B cell (primary cell): ENCODE measurements at regions not wholly inside any gene's neighbourhood (a gene's known extent, or its start where the extent isn't known, plus 50 kb on each side); places are given as distances from the start of the nearest gene placed in this dataset.

ENCODE experiments used
- EZH2 ChIP-seq: IDR thresholded peaks from 2 replicates; pipeline ENCODE4 v1.6.1; 2012; ENCODE audit warnings: borderline replicate concordance, low read depth, mild to moderate bottlenecking, moderate library complexity, low read length; ENCODE audit not compliant: insufficient read depth, poor library complexity, severe bottlenecking
- TF ChIP-seq, protein P1 (sequence below): fragments of 200-600 bp; IDR thresholded peaks from one replicate; pipeline ENCODE4 v1.8.0; 2022; ENCODE audit warnings: antibody characterized with exemption, mild to moderate bottlenecking

DNA sequence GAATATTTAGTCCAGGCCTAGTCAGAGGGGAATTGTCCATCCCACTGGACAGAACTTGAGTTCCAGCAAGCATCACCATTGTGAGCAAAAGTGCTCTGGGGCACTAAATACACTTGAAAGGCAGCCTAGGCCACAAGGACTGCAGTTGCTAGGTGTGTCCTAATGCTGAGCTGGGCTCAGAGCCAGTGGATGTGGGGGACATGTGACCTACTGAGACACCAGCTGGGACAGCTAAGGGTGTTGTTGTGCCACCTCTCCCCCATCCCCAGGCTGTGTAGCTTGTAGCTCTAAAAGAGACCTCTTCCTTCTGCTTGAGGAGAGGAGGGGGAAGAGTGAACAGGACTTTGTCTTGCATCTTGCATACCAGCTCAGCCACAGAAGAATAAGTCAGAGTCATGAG is 120.9 kb downstream of the DTWD1 start:
- TF ChIP-seq, protein P1, sequence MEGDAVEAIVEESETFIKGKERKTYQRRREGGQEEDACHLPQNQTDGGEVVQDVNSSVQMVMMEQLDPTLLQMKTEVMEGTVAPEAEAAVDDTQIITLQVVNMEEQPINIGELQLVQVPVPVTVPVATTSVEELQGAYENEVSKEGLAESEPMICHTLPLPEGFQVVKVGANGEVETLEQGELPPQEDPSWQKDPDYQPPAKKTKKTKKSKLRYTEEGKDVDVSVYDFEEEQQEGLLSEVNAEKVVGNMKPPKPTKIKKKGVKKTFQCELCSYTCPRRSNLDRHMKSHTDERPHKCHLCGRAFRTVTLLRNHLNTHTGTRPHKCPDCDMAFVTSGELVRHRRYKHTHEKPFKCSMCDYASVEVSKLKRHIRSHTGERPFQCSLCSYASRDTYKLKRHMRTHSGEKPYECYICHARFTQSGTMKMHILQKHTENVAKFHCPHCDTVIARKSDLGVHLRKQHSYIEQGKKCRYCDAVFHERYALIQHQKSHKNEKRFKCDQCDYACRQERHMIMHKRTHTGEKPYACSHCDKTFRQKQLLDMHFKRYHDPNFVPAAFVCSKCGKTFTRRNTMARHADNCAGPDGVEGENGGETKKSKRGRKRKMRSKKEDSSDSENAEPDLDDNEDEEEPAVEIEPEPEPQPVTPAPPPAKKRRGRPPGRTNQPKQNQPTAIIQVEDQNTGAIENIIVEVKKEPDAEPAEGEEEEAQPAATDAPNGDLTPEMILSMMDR, result no peak
- TF ChIP-seq EZH2, result no peak
